GM21381 (cell line): ENCODE measurements at regions not wholly inside any gene's neighbourhood (a gene's known extent, or its start where the extent isn't known, plus 50 kb on each side); places are given as distances from the start of the nearest gene placed in this dataset.
"Not testable (repeated sequence)": the region's sequence is repeated elsewhere in the genome, so short reads cannot be mapped to it uniquely, and the experiment has no call there.

Experiments
- ATAC-seq: cut with Tn5 transposase; IDR thresholded peaks from one replicate; pipeline ENCODE4 v1.9.1; 2021; ENCODE audit warnings: mild to moderate bottlenecking, moderate library complexity; ENCODE audit not compliant: unreplicated experiment

DNA sequence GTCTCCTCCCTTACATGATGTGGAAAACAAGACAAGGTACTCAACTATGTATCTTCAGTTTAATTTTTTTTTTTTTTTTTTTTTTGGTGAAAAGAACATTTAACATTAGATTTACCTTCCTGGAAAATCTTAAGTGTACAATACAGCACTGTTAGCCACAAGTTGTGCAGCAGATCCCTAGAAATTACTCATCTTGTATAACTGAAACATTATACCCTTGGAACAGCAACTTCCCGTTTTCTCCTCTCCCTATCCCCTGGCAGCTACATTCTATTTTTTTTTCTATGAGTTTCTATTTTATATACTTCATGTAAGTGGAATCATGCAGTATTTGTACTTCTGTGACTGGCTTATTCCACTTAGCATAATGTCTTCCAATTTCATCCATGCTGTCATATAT is 421.9 kb upstream of the FTMT start:
- ATAC-seq = no peak

DNA sequence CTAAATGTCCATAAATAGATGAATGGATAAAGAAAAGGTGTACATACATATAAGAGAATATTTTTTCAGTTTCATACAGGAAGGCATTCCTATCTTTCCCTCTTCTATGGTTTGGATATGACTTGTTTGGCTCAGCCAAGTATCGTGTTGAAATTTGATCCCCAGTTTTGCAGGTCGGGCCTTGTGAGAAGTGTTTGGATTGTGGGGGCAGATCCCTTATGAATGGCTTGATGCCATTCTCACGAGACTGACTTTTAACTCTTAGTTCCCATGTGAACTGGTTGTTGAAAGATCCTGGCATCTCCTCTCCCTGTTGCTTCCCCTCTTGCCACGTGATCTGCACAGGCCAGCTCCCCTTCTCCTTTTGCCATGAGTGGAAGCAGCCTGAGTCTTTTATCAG is 421.1 kb upstream of the FTMT start:
- no peak for ATAC-seq

DNA sequence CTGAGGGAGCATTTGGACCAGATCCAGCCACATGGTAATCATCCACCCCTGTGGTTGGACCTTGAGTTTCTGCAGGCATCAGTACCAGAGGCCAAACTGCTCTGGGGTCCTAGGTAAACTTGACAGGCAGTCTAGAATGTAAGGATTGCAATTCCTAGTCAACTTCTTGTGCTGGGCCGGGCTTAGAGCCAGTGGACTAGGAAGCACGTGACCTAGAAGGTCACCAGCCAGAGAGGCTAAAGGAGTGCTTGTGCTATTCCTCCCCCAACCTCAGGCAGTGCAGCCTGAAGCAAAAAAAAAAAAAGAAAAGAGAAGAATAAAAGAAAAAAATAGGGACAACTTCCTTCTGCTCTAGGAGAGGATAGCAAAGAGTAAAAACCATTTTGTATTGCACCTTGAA is 406.2 kb upstream of the FTMT start:
- ATAC-seq = no peak

DNA sequence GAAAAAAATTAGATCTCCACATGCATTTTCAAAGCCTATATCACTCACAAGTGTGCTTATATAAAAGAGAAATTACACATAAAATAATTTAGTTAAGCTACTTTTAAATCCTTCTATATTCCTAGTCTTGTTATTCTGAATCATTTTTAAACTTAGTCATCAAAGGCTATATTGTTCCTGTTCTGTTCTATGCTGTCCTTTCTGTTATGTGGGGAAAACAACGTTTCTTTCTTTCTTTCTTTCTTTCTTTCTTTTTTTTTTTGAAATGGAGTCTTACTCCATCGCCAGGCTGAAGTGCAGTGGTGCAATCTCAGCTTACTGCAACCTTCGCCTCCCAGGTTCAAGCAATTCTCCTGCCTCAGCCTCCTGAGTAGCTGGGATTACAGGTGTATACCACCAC is 389.2 kb upstream of the FTMT start:
- ATAC-seq = no peak

DNA sequence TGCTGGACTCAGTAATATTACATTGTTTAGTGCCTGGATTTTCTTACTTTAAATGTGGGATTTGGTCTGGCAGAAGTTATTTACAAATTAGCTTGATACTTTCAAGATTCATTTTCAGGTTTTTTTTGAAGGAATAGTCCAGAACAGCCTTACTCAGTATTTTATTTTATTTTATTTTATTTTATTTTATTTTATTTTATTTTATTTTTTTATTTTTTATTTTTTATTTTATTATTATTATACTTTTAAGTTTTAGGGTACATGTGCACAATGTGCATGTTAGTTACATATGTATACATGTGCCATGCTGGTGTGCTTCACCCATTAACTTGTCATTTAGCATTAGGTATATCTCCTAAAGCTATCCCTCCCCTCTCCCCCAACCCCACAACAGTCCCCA is 380.5 kb upstream of the FTMT start:
- not testable (repeated sequence) for ATAC-seq

DNA sequence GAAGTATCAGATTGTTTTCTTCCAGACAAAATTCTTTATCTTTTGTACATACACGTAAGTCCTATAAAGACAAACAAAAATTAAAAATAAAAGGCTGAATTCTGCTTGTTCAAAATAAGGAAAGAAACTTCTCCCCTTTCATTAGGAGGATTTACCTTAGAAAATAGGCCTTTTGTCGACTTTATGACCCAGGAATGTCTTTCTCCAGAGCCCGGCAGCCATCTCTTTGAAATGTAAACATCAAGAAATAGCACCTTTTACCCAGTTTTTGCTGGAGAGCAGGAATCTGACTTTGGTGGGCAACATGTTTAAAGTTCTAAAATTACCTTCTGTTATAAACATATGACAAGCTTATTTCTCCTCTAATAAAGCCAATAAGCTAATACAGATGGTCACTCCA is 373.0 kb upstream of the FTMT start:
- ATAC-seq = no peak

DNA sequence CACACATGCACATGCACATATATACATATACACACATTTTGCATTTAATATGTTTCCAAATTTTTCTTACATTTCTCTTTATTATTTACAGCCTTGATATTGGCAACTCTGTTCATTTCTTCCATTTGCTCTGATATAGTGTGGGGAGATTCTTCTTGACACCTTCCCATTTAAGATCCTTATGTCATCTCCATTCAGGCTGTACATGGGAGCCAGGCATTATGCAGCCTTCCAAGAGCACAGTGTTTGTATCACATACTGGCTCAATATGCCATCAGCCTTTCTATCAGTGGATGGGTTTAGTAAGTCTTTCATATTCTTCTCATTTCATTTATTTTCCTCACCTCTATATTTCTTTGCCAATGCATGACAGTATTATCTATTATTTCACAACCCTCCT is 372.3 kb upstream of the FTMT start:
- no peak for ATAC-seq

DNA sequence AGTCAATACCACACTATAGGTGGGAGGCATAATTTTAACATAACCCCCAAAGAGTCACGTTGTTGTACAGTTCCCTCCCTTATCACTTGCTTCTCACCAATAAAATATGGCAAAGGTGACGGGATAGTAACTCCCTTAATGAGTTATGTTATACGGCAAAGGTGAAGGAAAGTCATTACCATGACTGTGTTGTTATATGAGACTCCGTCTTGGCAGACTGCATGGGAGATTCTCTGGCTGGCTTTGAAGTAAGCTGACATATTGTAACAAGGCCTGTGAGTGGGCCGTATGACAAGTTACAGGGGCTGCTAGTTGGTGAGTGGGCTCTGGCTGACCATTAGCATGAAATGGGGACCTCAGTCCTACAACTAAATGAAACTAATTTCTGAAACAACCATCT is 366.4 kb upstream of the FTMT start:
- no peak for ATAC-seq

DNA sequence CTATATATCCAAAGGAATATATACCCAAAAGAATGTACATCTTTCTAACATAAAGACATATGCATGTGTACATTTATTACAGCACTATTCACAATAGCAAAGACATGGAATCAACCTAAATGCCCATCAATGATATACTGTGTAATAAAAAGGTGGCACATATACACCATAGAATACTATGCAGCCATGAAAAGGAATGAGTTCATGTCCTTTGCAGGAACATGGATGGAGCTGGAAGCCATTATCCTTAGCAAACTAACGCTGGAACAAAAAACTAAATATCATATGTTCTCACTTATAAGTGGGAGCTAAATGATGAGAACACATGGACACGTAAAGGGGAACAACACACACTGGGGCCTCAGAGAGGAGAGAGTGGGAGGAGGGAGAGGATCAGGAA is 365.7 kb upstream of the FTMT start:
- ATAC-seq = not testable (repeated sequence)

DNA sequence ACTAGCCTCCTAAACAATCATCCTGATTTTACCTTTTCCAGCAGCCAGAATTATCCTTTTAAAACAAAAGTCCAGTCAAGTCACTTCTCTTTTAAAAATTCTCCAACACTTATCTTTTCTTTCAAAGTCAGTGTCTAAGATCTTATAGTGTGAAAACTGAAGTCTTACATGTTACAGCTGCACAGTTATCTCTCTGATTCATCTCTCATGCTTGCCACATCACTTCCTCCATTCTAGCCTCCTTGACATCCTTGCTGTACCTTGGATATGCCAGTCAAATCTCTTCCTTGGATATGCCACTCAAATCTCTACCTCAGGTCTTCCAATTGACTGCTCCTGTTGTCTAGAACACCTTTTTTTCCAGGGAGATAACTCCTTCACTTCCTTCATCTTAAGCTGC is 361.7 kb upstream of the FTMT start:
- ATAC-seq = no peak

DNA sequence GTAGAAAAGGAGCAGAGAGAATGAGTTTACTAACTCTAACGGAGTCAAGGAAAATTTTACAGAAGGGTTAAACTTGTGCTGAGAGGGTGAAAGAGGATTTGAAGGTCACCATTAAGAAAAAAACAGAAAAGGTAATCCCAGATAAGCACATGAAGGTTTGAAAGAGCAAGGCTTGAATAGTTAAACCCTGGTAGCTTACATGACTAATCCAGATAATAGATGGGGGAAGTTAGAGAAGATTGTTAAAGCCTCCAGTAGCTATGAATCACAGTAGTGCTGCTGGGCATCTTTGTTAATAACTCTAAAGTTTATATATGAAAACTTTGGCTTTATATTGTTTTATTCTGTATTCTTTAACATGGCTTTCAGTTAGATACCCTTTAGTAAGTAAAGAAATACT is 354.5 kb upstream of the FTMT start:
- no peak for ATAC-seq

DNA sequence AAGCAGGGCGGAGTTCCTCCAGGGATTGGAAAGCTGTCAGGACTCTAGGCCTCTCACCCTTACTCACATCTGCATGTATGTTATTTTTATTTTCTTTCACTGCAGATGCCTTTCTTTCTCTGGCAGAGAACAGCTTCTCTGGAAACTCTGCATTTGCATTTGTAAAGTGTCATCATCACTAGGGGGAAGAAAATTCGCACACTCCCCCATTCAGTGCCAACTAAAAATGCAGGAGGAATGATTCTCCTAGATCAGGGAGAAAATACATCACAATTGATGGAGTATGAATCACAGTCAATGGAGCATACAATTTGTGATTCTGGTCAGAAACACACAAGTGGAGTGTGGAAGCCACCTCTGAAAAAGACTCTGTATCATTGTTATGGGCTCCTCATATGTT is 351.4 kb upstream of the FTMT start:
- no peak for ATAC-seq

DNA sequence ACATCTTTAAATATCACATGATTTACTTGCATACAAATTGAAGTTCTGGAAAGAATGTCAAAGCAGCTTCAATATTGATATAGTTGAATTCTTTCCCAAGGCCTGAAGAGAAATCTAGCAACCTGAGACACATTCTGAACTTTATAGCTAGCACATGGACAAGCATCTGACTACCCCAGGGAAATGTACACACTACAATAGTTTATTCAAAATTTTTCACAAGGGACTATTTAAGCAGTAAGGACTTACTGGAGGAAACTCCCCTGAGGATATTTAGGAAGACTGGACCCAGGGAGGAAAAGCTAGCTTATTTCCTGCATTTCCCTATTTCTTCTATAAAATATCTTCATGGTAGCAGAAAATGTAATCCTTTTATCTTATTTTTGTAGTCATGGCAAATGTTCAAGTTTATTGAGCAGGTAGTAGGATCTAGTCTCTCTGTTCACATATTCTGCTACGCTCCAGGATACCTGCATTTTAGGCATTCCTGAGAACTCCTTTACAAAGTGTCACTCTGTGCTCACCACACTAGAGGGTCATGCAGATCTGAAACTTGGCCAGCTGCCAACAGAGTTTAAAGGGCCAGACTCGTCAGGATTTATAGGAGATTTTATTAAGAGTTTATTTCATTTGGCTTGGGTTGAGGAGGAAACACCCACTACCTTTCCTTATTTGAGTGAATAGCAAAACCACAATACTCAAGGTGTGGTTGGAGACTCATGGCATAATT is 348.4 kb upstream of the FTMT start:
- no peak for ATAC-seq

DNA sequence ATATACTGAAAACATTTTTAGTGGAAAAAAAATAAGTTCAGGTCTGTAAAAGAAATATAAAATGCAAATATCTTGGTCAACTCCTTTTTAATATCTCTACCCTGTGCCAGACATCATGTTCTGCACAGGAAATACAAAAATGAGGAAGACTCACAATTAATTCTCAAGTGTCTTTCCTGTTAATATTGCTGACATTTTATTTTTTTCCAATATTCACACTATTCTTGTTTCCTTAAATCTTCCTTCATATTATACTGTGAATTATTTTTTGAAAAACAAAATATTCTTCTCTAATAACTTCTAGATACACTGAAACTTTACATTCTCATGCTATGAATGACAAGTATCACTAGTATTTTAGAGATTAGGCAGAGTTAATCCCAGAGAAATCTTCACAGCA is 334.7 kb upstream of the FTMT start:
- ATAC-seq = no peak

DNA sequence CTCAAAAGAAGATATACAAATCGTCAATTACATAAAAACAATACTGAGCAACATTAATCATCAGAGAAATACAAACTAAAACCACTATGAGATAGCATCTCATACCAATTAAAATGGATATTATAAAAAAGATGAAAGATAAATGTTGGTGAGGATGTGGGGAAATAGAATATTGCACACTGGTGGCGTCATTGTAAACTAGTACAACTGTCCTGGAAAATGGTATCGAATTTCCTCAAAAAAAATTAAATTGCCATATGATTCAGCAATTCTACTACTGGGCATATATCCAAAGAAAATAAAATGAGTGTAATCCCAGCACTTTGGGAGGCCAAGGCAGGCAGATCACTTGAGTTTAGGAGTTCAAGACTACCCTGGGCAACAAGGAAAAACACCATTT is 326.0 kb upstream of the FTMT start:
- ATAC-seq = no peak

DNA sequence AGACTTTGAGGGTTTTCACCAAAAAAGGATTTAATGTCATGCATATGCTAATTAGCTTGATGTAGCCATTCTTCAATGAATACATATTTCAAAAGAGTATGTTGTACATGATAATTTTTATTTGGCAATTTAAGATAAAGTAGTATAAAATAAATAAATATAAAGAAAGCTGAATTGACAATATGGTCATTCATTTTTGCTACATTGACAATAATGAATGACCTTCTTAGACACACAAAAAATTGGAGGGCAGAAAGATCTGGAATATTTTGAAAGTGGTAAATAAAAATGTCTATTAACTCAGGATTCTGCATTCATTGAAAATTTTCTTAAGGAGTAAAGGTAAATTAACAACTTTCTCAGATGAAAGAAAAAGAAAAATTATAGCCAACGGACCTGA is 324.8 kb upstream of the FTMT start:
- ATAC-seq = no peak

DNA sequence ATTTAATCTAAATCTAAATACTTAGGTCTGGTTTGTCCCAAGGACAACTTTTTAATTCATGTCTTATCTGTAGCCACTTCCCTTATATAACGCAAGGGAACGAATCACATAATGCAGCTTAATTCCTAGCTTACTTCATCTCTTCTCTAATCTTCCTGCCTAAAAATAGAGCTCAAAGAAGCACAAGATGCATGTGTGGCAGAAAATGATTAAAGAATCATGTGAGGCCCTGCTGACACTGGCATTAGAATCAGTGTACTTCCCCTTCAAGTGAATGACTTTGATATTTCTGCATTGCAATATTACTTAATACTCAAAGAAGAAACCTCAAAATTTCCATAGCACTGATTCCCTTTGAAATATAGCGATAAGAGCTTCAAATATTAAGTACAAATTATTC is 317.9 kb upstream of the FTMT start:
- ATAC-seq = no peak

DNA sequence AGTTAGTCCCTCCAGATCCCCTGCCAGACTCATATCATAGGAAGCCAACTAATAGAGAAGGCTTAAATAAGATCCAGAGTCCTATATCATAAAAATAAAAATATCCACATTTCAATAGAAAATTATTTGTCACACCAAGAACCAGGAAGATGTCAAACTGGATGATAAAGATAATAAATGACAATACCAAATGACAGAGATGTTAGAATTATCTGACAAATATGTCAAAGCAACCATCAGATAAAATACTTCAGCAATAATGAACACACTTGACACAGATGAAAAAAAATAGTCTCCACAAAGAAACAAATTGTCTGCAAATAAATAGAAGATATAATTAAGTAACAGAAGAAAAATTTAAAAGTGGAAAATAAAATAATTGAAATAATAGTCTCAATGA is 300.7 kb upstream of the FTMT start:
- no peak for ATAC-seq

DNA sequence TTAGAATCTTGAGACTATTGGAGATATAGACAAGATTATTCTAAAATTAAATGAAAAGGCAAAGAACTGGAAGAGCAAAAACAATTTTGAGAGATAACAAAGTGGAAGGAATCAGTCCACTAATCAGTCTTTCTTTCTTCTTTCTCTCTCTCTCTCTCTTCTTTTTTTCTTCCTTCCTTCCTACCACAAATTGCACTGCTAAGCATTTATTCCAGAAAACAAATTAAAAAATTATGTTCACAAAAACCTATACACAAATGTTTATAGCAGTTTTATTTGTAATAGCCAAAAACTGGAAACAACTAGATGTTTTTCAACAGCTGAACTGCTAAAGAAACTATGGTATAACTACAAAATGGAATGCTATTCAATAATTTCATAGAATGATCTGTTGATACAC is 291.9 kb upstream of the FTMT start:
- ATAC-seq = no peak

DNA sequence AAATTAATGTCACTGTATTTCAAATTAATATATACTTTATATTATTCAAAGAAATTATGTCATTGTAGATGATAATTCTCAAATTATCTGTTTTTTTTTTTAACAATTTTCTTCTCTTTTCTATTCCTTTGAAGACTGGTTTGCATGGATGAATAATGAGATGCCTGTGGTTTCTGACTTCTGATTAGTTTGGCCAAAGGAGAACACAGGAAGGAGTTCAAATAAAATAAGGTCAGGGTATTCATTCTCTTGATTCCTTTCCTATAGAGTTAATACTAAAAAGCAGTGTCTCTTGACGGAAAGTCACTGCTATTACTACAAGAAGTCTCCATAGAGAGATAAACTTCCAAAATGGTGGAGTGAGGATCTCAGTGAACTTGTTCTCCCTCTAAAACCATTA is 279.6 kb upstream of the FTMT start:
- ATAC-seq = no peak

DNA sequence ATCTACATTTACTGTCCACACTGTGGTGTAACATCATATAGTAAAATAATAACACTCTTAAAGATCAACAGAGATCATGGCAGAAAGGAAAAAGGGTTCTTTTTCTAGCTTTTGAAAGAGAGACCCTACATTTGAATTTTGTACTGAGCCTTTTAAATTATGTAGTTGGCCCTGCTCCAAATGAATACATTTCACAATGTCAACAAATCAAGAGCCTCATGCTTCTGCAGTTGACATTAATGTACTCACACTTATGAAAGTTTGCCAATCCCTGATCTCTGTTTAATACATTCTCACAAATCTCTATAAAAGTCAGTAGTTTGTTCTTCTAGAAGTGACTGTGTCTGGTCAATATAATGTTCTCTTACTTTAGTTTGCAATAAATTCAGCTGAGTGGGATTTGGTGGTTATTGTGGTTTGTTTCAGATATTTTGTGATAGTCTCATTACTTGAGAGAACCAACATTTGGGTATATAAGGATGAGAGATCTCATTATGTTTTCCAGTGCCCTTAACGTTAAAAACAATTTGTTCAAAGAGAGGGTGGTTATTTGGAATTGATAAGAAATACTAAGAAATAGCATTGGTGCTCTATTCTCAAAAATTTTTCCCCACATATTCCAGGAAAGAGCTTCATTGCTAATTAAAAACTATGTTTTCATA is 277.8 kb upstream of the FTMT start:
- ATAC-seq = no peak

DNA sequence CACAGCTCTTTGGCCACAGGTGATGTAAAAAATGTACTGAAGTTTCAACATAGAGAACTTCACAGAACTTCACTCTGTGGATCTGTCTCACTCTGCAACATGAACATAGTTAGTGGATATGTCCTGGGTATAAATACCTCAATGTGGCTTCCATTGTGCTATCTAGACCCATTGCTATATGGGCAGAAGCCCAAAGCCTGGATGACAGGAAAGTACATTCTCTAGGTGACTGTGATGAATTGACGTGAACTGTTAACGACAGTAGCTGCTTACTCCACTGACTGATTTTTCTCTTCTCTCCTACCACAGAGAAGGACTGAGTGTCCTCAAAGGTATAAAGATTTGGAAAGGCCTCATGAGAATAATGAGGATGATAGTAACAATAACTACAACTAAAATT is 270.1 kb upstream of the FTMT start:
- ATAC-seq = no peak

DNA sequence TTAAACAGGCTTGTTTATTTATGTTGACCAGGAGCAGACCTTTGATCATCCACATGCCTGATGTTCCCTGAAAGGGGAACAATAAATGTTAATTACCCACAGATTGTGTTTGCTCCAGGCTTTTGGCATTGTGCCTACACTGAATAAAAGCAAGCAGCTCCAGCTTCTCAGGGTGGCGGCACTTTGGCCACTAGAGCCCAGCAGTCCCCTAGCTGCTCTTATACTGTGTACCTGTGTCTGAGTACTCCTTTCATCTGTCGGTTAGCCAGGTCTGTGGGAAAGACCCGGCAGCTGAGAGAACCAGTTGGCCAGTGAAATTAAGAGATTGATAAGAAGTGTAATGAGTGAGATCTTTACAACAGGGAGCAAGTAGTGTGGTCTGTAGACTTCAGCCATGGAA is 254.8 kb upstream of the FTMT start:
- no peak for ATAC-seq
